ENCODE measurements at regions not wholly inside any gene's neighbourhood (a gene's known extent, or its start where the extent isn't known, plus 50 kb on each side); places are given as distances from the start of the nearest gene placed in this dataset.

DNA sequence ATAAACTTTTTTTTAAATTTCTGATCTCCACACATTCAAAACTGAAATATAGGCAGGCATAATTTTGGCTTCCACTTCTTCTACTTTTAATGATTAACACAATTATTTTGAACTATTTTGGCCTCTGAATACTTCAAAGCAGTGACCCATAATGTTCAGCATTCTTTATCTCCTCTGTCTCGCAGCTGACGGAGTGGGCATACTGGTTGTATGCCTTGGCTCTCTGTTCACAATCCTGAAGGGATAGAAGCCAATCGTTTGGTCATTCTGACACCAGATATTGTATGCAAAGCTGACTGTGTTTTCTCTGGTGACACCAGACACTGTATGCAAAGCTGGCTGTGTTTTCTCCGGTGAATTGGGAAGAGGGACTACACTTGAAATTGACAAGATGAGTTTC lies 833.0 kb downstream of the EFNB2 start:
- TF ChIP-seq TAF1 (IDR thresholded peaks at IDR 0.05; ENCODE audit: low read depth) (no peak), FOXM1 (IDR thresholded peaks at IDR 0.05; ENCODE audit: borderline replicate concordance, low read depth) (no peak), RAD21 (IDR thresholded peaks at IDR 0.05; ENCODE audit: low read depth) (no peak), EGR1 (IDR thresholded peaks at IDR 0.05) (no peak), YY1 (IDR thresholded peaks at IDR 0.05; ENCODE audit: low read depth) (no peak), REST (IDR thresholded peaks at IDR 0.05; ENCODE audit: low read depth) (no peak), TEAD4 (IDR thresholded peaks at IDR 0.05) (no peak), CREB1 (IDR thresholded peaks at IDR 0.05; ENCODE audit: low read depth) (no peak), MAX (IDR thresholded peaks at IDR 0.05) (no peak), CEBPB (IDR thresholded peaks at IDR 0.05) (no peak), TCF12 (IDR thresholded peaks at IDR 0.05; ENCODE audit: low read depth) (no peak), EP300 (IDR thresholded peaks at IDR 0.05; ENCODE audit: borderline replicate concordance) (no peak), ZBTB7A (IDR thresholded peaks at IDR 0.05; ENCODE audit: low read depth) (no peak)
- TF ChIP-seq, protein P1, sequence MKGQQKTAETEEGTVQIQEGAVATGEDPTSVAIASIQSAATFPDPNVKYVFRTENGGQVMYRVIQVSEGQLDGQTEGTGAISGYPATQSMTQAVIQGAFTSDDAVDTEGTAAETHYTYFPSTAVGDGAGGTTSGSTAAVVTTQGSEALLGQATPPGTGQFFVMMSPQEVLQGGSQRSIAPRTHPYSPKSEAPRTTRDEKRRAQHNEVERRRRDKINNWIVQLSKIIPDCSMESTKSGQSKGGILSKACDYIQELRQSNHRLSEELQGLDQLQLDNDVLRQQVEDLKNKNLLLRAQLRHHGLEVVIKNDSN (IDR thresholded peaks at IDR 0.05) = no peak

GRCh38 chr13:105692769-105693168 lies 842.7 kb downstream of the EFNB2 start:
- TF ChIP-seq TEAD4 (IDR thresholded peaks at IDR 0.05) = no peak
- TF ChIP-seq, protein P1 (IDR thresholded peaks at IDR 0.05) = no peak
- no peak for TF ChIP-seq MAX (IDR thresholded peaks at IDR 0.05)
- no peak for TF ChIP-seq EP300 (IDR thresholded peaks at IDR 0.05; ENCODE audit: borderline replicate concordance)
- TF ChIP-seq YY1 (IDR thresholded peaks at IDR 0.05; ENCODE audit: low read depth) = no peak
- TF ChIP-seq TCF12 (IDR thresholded peaks at IDR 0.05; ENCODE audit: low read depth) = no peak
- no peak for TF ChIP-seq NFIC (IDR thresholded peaks at IDR 0.05)
- TF ChIP-seq REST (IDR thresholded peaks at IDR 0.05; ENCODE audit: low read depth) = no peak
- no peak for TF ChIP-seq CREB1 (IDR thresholded peaks at IDR 0.05; ENCODE audit: low read depth)
- no peak for TF ChIP-seq CEBPB (IDR thresholded peaks at IDR 0.05)
- no peak for TF ChIP-seq TAF1 (IDR thresholded peaks at IDR 0.05; ENCODE audit: low read depth)
- no peak for TF ChIP-seq ZBTB7A (IDR thresholded peaks at IDR 0.05; ENCODE audit: low read depth)
- TF ChIP-seq RAD21 (IDR thresholded peaks at IDR 0.05; ENCODE audit: low read depth) = no peak
- TF ChIP-seq FOXM1 (IDR thresholded peaks at IDR 0.05; ENCODE audit: borderline replicate concordance, low read depth) = no peak

- no peak for TF ChIP-seq CEBPB (IDR thresholded peaks at IDR 0.05)
- no peak for TF ChIP-seq YY1 (IDR thresholded peaks at IDR 0.05; ENCODE audit: low read depth)
- TF ChIP-seq REST (IDR thresholded peaks at IDR 0.05; ENCODE audit: low read depth) = no peak
- TF ChIP-seq CREB1 (IDR thresholded peaks at IDR 0.05; ENCODE audit: low read depth) = no peak
Observed at GRCh38 chr13:105684216-105684615, 851.2 kb downstream of the EFNB2 start.

GRCh38 chr13:105679838-105680237 lies 855.6 kb downstream of the EFNB2 start:
- TF ChIP-seq CREB1 (IDR thresholded peaks at IDR 0.05; ENCODE audit: low read depth) (no peak), TAF1 (IDR thresholded peaks at IDR 0.05; ENCODE audit: low read depth) (no peak), EGR1 (IDR thresholded peaks at IDR 0.05) (no peak)

GRCh38 chr13:105678072-105678471 lies 857.4 kb downstream of the EFNB2 start:
- TF ChIP-seq YY1 (IDR thresholded peaks at IDR 0.05; ENCODE audit: low read depth) (no peak), CEBPB (IDR thresholded peaks at IDR 0.05) (no peak), CREB1 (IDR thresholded peaks at IDR 0.05; ENCODE audit: low read depth) (no peak), NFIC (IDR thresholded peaks at IDR 0.05) (no peak), MAX (IDR thresholded peaks at IDR 0.05) (no peak), RAD21 (IDR thresholded peaks at IDR 0.05; ENCODE audit: low read depth) (no peak), REST (IDR thresholded peaks at IDR 0.05; ENCODE audit: low read depth) (no peak), TCF12 (IDR thresholded peaks at IDR 0.05; ENCODE audit: low read depth) (no peak), EGR1 (IDR thresholded peaks at IDR 0.05) (no peak)
